Retinal pigment epithelial cell (primary cell): ENCODE measurements at regions not wholly inside any gene's neighbourhood (a gene's known extent, or its start where the extent isn't known, plus 50 kb on each side); places are given as distances from the start of the nearest gene placed in this dataset.

Experiments
- DNase-seq: peaks from one replicate; pipeline ENCODE4 v3.0.0-alpha.2; 2010; ENCODE audit warnings: low read depth
- H3K4me3 ChIP-seq: 2 replicates; pipeline ENCODE4 v1.5.1; 2011; ENCODE audit warnings: mild to moderate bottlenecking, low read length, control low read depth, moderate library complexity
- TF ChIP-seq, protein P1 (sequence below): conservative IDR thresholded peaks from 2 replicates; pipeline ENCODE4 v1.5.1; 2011; ENCODE audit warnings: low read depth, low read length, control low read depth, inconsistent platforms

DNA sequence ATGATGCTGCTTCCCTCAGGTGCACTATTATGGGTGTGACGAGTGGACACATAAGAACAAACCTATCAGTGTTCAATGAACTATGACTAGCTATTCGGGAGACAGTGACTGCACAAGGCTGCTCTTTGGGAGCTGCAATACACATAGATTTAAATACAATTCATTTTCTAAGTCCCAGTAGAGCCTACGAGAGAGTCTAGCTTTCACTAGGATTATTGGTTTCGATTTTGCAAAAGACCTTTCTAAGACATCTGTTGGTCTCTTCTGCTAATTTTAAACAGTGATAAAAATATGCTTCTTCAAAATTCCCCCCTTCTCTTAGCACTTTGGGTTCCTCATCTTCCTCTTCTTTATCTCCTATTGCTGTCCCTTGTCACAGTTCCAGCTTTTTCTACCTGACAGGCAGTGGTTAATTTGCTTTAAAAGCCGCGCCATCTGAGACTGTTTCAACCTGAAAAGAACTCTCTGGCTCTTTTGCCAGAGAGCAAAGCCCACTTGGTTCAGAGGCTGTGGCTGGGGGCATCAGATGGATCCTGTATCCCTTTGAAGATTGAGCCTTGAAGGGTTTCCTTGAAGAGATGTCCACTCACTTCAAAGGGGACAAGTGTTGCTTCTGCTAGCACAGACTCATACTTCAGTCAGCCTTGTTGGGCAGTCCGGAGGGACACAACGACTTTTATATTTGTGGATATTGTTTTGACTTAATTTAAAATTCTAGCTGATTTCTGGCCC is 241.5 kb downstream of the MAN2A1 start:
- TF ChIP-seq, protein P1, sequence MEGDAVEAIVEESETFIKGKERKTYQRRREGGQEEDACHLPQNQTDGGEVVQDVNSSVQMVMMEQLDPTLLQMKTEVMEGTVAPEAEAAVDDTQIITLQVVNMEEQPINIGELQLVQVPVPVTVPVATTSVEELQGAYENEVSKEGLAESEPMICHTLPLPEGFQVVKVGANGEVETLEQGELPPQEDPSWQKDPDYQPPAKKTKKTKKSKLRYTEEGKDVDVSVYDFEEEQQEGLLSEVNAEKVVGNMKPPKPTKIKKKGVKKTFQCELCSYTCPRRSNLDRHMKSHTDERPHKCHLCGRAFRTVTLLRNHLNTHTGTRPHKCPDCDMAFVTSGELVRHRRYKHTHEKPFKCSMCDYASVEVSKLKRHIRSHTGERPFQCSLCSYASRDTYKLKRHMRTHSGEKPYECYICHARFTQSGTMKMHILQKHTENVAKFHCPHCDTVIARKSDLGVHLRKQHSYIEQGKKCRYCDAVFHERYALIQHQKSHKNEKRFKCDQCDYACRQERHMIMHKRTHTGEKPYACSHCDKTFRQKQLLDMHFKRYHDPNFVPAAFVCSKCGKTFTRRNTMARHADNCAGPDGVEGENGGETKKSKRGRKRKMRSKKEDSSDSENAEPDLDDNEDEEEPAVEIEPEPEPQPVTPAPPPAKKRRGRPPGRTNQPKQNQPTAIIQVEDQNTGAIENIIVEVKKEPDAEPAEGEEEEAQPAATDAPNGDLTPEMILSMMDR, result no peak
- no peak for DNase-seq
- H3K4me3 ChIP-seq, result no peak overlapping the region

DNA sequence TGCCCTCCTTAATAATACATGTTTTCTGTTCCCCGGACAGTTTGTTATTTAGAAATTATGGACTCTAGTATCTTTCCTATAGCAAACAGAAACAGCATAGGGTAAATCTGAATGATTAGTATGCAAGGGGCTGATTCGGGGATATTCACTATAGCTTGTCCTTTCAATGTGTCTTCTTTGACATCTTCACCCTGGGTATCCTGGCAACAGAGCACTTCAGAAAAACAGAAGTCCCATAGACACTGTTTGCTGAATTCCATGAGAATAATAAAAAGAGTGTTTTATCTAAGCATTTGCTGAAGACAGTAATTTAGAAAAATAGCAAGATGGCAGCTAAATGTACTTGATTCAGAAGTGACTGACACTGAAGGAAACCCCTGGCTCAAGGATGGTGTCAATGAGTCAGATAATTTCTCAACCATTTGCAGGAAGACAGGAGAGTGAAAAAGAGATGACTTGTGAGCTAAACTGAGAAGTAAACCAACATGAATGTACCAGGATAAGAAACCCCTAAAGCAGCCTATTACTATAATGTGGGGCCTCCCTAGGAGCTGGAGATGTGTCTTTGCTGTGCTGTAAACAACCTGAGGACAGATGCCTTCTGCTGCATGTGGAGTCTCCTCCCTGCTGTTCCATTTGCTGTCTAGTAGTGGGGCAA is 246.2 kb downstream of the MAN2A1 start:
- H3K4me3 ChIP-seq, result no peak overlapping the region
- no peak for DNase-seq

DNA sequence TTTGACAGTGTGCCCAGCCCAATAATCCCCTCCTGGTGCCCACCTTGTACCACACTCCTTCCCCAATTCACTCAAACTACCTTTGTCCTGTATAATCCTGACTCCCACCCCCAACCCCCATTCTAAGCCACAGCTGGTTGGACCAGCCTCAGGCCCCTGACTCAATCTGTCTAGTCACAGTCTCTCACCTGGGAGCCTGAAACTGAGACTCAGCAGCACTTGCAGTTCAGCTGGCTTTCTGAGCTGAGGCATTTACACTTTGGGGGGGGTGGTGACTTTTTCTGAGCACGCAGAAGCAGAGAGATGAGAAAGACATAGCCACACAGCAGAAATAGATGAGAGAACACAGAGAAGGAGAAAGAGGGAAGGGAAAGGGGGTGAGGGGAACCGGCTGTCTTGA is 247.3 kb downstream of the MAN2A1 start:
- TF ChIP-seq, protein P1, result no peak
- no peak for DNase-seq
- no peak overlapping the region for H3K4me3 ChIP-seq

More for the DNA sequence above, 246.2 kb downstream of the MAN2A1 start:
- TF ChIP-seq, protein P1, result no peak

DNA sequence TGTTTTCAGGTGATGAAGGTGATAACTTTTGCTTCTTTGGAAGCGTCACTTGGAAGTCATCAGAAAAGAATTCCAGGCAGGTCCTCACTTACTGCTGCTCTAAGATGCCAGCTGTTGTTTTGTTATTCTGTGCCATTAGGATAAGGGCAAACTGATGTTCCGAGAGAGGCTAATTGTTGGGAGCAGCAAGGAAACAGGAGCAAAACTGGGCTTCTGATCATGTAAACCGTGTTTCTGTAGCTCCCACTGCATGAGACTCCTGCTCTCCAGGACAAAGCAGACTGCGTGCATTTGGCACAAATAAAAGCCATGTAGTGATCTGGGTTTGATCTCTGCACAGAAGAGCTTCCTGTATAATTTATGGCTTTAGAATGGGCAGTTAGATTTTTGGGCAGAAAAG is 248.2 kb downstream of the MAN2A1 start:
- no peak for DNase-seq
- TF ChIP-seq, protein P1, result no peak
- no peak overlapping the region for H3K4me3 ChIP-seq

DNA sequence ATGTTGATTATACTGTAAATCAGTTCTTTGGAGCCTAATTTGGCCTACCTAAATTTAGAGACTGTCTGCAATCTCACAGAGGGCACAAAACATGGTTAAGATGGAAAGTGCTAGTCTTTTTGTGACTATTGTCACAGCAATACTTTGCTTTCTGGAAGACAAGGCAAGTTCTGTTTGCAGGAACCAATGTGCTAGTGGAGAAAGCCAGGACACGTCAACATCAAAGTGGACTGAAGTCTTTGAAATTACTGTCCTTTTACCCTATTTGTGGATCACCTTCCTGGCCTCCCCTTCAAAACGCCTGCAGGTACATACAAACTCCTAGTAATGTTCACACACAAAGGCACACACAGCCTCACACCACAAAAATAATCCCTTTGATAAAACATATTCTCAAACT is 248.7 kb downstream of the MAN2A1 start:
- DNase-seq, result no peak
- H3K4me3 ChIP-seq, result no peak overlapping the region
- TF ChIP-seq, protein P1, result no peak

DNA sequence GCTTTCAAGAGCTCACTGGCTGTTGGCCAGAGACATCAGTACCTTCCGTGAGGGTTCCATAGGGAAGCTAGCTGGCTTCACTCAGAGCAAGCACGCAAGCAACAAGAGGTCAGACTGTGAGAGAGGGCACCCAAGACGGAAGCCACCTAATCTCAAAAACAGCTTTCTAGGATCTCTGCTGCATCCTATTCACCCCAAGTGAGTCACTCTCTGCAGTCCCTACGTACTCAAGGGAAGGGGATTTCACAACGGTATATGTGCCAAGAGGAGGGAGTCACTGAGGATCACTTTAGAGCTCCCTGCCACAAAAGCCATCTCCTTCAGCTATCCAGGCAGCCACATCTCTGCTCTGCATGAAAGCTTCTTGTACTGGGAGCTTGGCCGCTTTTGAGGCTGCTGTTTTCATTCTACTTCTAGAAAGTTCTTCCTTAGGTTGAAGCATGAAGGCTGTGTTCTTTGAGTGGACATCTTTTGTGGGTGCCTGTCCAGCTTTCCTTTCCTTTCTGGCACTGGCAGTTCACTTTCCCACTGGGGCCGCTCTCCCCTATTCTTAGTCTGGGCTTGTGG is 249.5 kb downstream of the MAN2A1 start:
- TF ChIP-seq, protein P1, result no peak
- H3K4me3 ChIP-seq, result no peak overlapping the region
- DNase-seq, result no peak

DNA sequence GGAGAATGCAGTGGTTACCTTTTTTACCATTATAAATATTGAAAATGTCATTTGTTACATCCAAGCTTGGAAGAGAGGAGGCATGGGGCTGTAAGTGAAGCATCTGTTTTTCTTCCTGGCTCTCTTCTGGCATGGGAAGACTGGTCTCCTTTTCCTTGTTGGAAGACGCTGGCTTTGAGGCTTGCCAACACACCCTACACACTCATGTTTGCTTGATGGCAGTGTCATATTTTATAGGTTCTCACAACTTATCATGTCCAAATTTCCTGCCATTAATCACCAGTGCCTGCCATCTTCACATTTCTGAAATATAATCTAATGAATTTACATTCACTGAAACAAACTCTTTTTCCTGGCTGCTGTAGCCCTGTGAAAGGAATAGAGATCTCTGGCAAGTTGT is 252.9 kb downstream of the MAN2A1 start:
- DNase-seq, result no peak
- TF ChIP-seq, protein P1, result no peak
- H3K4me3 ChIP-seq, result no peak overlapping the region
